ENCODE measurements at regions not wholly inside any gene's neighbourhood (a gene's known extent, or its start where the extent isn't known, plus 50 kb on each side); places are given as distances from the start of the nearest gene placed in this dataset.

- TF ChIP-seq CTCF (IDR thresholded peaks at IDR 0.05; ENCODE audit: insufficient read depth, low read length, missing control alignments) = no peak
- ChIA-PET POLR2A (no interaction called here), CTCF (no interaction called here)
Measured at GRCh38 chr11:41775296-41775695, 315.8 kb upstream of the LRRC4C start.

GRCh38 chr11:41779401-41779960 lies 320.0 kb upstream of the LRRC4C start:
- CTCF ChIA-PET = no interaction called here
- TF ChIP-seq CTCF (IDR thresholded peaks at IDR 0.05; ENCODE audit: insufficient read depth, low read length, missing control alignments) = no peak
- no peak overlapping the region for H3K4me3 ChIP-seq (ENCODE audit: low read depth, low read length)
- DNase-seq (ENCODE audit: low read depth, low spot score) = no peak
- POLR2A ChIA-PET = no interaction called here

More at GRCh38 chr11:41775296-41775695, 315.8 kb upstream of the LRRC4C start:
- no peak overlapping the region for H3K4me3 ChIP-seq (ENCODE audit: low read depth, low read length)
- DNase-seq (ENCODE audit: low read depth, low spot score) = no peak

- no peak for TF ChIP-seq CTCF (IDR thresholded peaks at IDR 0.05; ENCODE audit: insufficient read depth, low read length, missing control alignments)
- H3K4me3 ChIP-seq (ENCODE audit: low read depth, low read length) = no peak overlapping the region
- ChIA-PET CTCF (no interaction called here), POLR2A (no interaction called here)
- DNase-seq (ENCODE audit: low read depth, low spot score) = no peak
Measured at GRCh38 chr11:41781441-41781840, 322.0 kb upstream of the LRRC4C start.

- no peak for TF ChIP-seq CTCF (IDR thresholded peaks at IDR 0.05; ENCODE audit: insufficient read depth, low read length, missing control alignments)
- ChIA-PET CTCF (no interaction called here), POLR2A (no interaction called here)
- no peak overlapping the region for H3K4me3 ChIP-seq (ENCODE audit: low read depth, low read length)
- DNase-seq (ENCODE audit: low read depth, low spot score) = no peak
Measured at GRCh38 chr11:41784513-41785335, 325.3 kb upstream of the LRRC4C start.

- CTCF ChIA-PET = no interaction called here
Measured at GRCh38 chr11:41786087-41786486, 326.6 kb upstream of the LRRC4C start.

More at GRCh38 chr11:41786087-41786486, 326.6 kb upstream of the LRRC4C start:
- no peak for TF ChIP-seq CTCF (IDR thresholded peaks at IDR 0.05; ENCODE audit: insufficient read depth, low read length, missing control alignments)
- H3K4me3 ChIP-seq (ENCODE audit: low read depth, low read length) = no peak overlapping the region
- no peak for DNase-seq (ENCODE audit: low read depth, low spot score)
- POLR2A ChIA-PET = no interaction called here

Measured in AG04449 (cell line).